ENCODE measurements at regions not wholly inside any gene's neighbourhood (a gene's known extent, or its start where the extent isn't known, plus 50 kb on each side); places are given as distances from the start of the nearest gene placed in this dataset.

GRCh38 chr19:5213667-5214066 lies 126.9 kb downstream of the PTPRS start:
- TF ChIP-seq SNAI2 (CRISPR knock-in tag; IDR thresholded peaks at IDR 0.05) (no peak), ZFP3 (CRISPR knock-in tag; IDR thresholded peaks at IDR 0.05) (no peak), TCF4 (CRISPR knock-in tag; IDR thresholded peaks at IDR 0.05; ENCODE audit: borderline replicate concordance) (no peak), ZNF565 (CRISPR knock-in tag; conservative IDR thresholded peaks at IDR 0.05; ENCODE audit: low read depth) (no peak)
- TF ChIP-seq, protein P1, sequence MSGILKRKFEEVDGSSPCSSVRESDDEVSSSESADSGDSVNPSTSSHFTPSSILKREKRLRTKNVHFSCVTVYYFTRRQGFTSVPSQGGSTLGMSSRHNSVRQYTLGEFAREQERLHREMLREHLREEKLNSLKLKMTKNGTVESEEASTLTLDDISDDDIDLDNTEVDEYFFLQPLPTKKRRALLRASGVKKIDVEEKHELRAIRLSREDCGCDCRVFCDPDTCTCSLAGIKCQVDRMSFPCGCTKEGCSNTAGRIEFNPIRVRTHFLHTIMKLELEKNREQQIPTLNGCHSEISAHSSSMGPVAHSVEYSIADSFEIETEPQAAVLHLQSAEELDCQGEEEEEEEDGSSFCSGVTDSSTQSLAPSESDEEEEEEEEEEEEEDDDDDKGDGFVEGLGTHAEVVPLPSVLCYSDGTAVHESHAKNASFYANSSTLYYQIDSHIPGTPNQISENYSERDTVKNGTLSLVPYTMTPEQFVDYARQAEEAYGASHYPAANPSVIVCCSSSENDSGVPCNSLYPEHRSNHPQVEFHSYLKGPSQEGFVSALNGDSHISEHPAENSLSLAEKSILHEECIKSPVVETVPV (CRISPR knock-in tag; IDR thresholded peaks at IDR 0.05), result no peak
- no peak for ATAC-seq

DNA sequence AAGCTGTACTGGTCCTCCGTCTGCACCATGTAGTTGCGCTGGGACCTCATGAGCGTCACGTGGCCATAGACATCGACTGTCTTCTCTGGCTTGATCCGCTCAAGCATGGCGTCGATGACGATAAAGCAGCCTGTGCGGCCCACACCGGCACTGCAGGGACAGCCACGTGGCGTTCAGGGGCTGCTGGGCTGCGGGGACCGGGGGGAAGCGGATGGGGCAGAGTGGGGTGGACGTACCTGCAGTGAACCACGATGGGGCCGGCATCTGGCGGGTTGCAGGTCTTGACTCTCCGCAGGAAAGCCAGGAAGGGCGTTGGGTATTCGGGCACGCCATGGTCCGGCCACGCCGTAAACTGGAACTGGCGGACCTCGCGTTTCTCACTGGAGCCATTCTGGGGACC lies 128.5 kb downstream of the PTPRS start:
- no peak for TF ChIP-seq ZFP30 (CRISPR knock-in tag; IDR thresholded peaks at IDR 0.05)
- no peak for TF ChIP-seq ZNF565 (CRISPR knock-in tag; conservative IDR thresholded peaks at IDR 0.05; ENCODE audit: low read depth)
- no peak for TF ChIP-seq PPARA (CRISPR knock-in tag; IDR thresholded peaks at IDR 0.05; ENCODE audit: borderline replicate concordance)
- TF ChIP-seq ZFP3 (CRISPR knock-in tag; IDR thresholded peaks at IDR 0.05), result no peak
- TF ChIP-seq, protein P1 (CRISPR knock-in tag; IDR thresholded peaks at IDR 0.05), result no peak
- TF ChIP-seq ISL1 (CRISPR knock-in tag; IDR thresholded peaks at IDR 0.05), result no peak
- TF ChIP-seq ZNF8 (CRISPR knock-in tag; IDR thresholded peaks at IDR 0.05), result no peak
- TF ChIP-seq PATZ1 (CRISPR knock-in tag; IDR thresholded peaks at IDR 0.05; ENCODE audit: borderline replicate concordance), result no peak
- TF ChIP-seq BACH2 (CRISPR knock-in tag; IDR thresholded peaks at IDR 0.05; ENCODE audit: borderline replicate concordance), result no peak
- TF ChIP-seq, protein P2, sequence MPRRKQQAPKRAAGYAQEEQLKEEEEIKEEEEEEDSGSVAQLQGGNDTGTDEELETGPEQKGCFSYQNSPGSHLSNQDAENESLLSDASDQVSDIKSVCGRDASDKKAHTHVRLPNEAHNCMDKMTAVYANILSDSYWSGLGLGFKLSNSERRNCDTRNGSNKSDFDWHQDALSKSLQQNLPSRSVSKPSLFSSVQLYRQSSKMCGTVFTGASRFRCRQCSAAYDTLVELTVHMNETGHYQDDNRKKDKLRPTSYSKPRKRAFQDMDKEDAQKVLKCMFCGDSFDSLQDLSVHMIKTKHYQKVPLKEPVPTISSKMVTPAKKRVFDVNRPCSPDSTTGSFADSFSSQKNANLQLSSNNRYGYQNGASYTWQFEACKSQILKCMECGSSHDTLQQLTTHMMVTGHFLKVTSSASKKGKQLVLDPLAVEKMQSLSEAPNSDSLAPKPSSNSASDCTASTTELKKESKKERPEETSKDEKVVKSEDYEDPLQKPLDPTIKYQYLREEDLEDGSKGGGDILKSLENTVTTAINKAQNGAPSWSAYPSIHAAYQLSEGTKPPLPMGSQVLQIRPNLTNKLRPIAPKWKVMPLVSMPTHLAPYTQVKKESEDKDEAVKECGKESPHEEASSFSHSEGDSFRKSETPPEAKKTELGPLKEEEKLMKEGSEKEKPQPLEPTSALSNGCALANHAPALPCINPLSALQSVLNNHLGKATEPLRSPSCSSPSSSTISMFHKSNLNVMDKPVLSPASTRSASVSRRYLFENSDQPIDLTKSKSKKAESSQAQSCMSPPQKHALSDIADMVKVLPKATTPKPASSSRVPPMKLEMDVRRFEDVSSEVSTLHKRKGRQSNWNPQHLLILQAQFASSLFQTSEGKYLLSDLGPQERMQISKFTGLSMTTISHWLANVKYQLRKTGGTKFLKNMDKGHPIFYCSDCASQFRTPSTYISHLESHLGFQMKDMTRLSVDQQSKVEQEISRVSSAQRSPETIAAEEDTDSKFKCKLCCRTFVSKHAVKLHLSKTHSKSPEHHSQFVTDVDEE (CRISPR knock-in tag; IDR thresholded peaks at IDR 0.05), result no peak
- no peak for TF ChIP-seq SNAI2 (CRISPR knock-in tag; IDR thresholded peaks at IDR 0.05)
- TF ChIP-seq ZC3H10 (CRISPR knock-in tag; IDR thresholded peaks at IDR 0.05), result no peak
- ATAC-seq, result no peak

- ATAC-seq, result no peak
- no peak for TF ChIP-seq ZFP3 (CRISPR knock-in tag; IDR thresholded peaks at IDR 0.05)
- no peak for TF ChIP-seq ESRRG (CRISPR knock-in tag; IDR thresholded peaks at IDR 0.05)
- no peak for TF ChIP-seq ZC3H10 (CRISPR knock-in tag; IDR thresholded peaks at IDR 0.05)
- no peak for TF ChIP-seq CSDC2 (CRISPR knock-in tag; IDR thresholded peaks at IDR 0.05)
- TF ChIP-seq RARB (CRISPR knock-in tag; IDR thresholded peaks at IDR 0.05), result no peak
- no peak for TF ChIP-seq ZFP30 (CRISPR knock-in tag; IDR thresholded peaks at IDR 0.05)
- TF ChIP-seq OSR1 (CRISPR knock-in tag; IDR thresholded peaks at IDR 0.05), result no peak
- no peak for TF ChIP-seq PPARA (CRISPR knock-in tag; IDR thresholded peaks at IDR 0.05; ENCODE audit: borderline replicate concordance)
- TF ChIP-seq, protein P3, sequence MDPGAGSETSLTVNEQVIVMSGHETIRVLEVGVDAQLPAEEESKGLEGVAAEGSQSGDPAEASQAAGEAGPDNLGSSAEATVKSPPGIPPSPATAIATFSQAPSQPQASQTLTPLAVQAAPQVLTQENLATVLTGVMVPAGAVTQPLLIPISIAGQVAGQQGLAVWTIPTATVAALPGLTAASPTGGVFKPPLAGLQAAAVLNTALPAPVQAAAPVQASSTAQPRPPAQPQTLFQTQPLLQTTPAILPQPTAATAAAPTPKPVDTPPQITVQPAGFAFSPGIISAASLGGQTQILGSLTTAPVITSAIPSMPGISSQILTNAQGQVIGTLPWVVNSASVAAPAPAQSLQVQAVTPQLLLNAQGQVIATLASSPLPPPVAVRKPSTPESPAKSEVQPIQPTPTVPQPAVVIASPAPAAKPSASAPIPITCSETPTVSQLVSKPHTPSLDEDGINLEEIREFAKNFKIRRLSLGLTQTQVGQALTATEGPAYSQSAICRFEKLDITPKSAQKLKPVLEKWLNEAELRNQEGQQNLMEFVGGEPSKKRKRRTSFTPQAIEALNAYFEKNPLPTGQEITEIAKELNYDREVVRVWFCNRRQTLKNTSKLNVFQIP (CRISPR knock-in tag; IDR thresholded peaks at IDR 0.05; ENCODE audit: borderline replicate concordance, low read depth), result no peak
- no peak for TF ChIP-seq SNAI2 (CRISPR knock-in tag; IDR thresholded peaks at IDR 0.05)
Measured at GRCh38 chr19:5211217-5211822, 129.3 kb downstream of the PTPRS start.

DNA sequence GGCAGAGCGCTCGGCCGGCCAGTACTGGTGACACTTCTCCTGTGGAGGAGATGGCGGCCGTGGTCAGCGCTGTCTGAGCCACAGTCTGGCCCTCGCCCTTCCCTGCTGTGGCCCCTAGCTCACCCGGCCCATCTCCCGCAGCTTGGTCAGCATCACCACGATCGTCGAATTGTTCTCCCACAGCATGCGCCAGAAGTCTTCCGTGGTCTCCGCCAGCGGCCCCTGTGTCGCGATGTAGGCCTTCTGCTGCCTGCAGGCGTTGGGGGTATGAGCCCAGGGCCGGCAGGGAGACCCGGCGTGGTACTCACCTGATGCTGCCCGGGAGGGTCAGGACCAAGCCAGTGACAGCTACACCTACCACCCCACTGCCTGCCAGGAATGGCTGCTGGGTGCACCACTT lies 130.1 kb downstream of the PTPRS start:
- ATAC-seq, result no peak
- TF ChIP-seq RARB (CRISPR knock-in tag; IDR thresholded peaks at IDR 0.05) (no peak), ISL1 (CRISPR knock-in tag; IDR thresholded peaks at IDR 0.05) (no peak), PPARA (CRISPR knock-in tag; IDR thresholded peaks at IDR 0.05; ENCODE audit: borderline replicate concordance) (no peak), GLIS3 (CRISPR knock-in tag; IDR thresholded peaks at IDR 0.05) (no peak), OSR1 (CRISPR knock-in tag; IDR thresholded peaks at IDR 0.05) (no peak), ZNF70 (CRISPR knock-in tag; IDR thresholded peaks at IDR 0.05) (no peak), BACH2 (CRISPR knock-in tag; IDR thresholded peaks at IDR 0.05; ENCODE audit: borderline replicate concordance) (no peak), CSDC2 (CRISPR knock-in tag; IDR thresholded peaks at IDR 0.05) (no peak), ZNF565 (CRISPR knock-in tag; conservative IDR thresholded peaks at IDR 0.05; ENCODE audit: low read depth) (no peak)
- TF ChIP-seq, protein P3 (CRISPR knock-in tag; IDR thresholded peaks at IDR 0.05; ENCODE audit: borderline replicate concordance, low read depth), result no peak
- TF ChIP-seq, protein P4, sequence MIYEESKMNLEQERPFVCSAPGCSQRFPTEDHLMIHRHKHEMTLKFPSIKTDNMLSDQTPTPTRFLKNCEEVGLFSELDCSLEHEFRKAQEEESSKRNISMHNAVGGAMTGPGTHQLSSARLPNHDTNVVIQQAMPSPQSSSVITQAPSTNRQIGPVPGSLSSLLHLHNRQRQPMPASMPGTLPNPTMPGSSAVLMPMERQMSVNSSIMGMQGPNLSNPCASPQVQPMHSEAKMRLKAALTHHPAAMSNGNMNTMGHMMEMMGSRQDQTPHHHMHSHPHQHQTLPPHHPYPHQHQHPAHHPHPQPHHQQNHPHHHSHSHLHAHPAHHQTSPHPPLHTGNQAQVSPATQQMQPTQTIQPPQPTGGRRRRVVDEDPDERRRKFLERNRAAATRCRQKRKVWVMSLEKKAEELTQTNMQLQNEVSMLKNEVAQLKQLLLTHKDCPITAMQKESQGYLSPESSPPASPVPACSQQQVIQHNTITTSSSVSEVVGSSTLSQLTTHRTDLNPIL (CRISPR knock-in tag; IDR thresholded peaks at IDR 0.05; ENCODE audit: low read depth), result no peak
